Activated CD8-positive, alpha-beta memory T cell treated with anti-CD3 and anti-CD28 coated beads for 36 hours (primary cell): ENCODE measurements at regions not wholly inside any gene's neighbourhood (a gene's known extent, or its start where the extent isn't known, plus 50 kb on each side); places are given as distances from the start of the nearest gene placed in this dataset.
"Not testable (repeated sequence)": the region's sequence is repeated elsewhere in the genome, so short reads cannot be mapped to it uniquely, and the experiment has no call there.

ENCODE experiments used
- CTCF ChIA-PET: fragments of 350-600 bp; sonication (Branson Sonifier 250); formaldehyde crosslinking; loops from one replicate; lab custom pipeline; 2021; ENCODE audit warnings: antibody characterized with exemption; lab: Charles Lee
- POLR2A ChIA-PET: fragments of 350-600 bp; sonication (Branson Sonifier 250); formaldehyde crosslinking; loops from one replicate; lab custom pipeline; 2021; ENCODE audit warnings: antibody characterized with exemption; lab: Charles Lee

GRCh38 chr3:43818229-43818628 is 127.5 kb downstream of the ABHD5 start:
- ChIA-PET CTCF (no interaction called here), POLR2A (no interaction called here)

DNA sequence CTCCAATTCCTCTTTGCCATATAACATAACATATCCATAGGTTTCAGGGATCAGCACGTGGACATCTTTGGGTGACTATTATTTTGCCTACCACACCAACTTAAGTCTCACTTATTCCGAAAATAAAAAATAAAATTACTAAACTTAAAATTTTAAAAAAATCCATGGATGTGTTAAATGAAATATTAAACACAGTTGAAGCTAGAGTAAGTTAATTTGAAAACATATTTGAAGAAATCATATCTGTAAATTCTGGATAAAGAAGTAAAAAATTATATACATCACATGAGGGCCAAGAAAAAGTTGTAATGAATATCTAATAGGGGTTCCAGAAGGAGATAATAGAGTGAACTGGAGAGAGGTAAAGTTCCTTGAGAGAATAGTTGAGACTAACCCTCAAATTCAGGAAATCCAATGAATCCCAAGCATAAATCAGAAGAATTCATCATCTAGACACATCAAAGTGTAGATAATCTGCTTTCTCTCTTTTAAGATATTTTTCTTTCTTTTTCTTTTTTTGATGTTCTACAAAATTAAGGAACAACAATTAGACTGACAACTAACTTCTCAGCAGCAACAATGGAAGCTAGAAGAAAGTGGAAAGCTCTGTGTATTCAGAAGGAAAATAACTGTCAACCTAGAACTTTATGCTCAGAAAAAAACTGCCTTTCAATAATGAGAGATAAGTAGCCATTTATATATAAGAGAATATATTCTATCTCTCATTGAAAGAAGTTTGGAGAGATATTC is 147.4 kb downstream of the ABHD5 start:
- POLR2A ChIA-PET = no interaction called here
- CTCF ChIA-PET = no interaction called here

- POLR2A ChIA-PET = no interaction called here
- CTCF ChIA-PET = no interaction called here
Measured at GRCh38 chr3:43838877-43839276, 148.1 kb downstream of the ABHD5 start.

- CTCF ChIA-PET = no interaction called here
- POLR2A ChIA-PET = no interaction called here
Measured at GRCh38 chr3:43843386-43843785, 152.6 kb downstream of the ABHD5 start.

DNA sequence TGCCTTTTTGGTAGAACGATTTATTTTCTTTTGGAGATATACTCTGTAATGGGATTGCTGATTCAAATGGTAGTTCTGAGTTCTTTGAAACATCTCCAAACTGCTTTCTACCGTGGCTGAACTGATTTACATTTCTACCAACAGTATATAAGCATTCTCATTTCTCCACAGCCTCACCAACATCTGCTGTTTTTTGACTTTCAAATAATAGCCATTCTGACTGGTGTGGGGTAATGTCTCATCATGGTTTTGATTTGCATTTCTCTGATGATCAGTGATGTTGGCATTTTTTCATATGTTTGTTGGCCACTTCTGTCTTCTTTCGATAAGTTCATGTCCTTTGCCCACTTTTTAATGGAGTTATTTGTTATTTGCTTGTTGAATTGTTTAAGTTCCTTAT is 154.0 kb downstream of the ABHD5 start:
- POLR2A ChIA-PET = no interaction called here

GRCh38 chr3:43845553-43845952 is 154.8 kb downstream of the ABHD5 start:
- POLR2A ChIA-PET, CTCF ChIA-PET: not testable (repeated sequence)

More for the DNA sequence above, 154.0 kb downstream of the ABHD5 start:
- CTCF ChIA-PET = no interaction called here

GRCh38 chr3:43852066-43852465 is 161.3 kb downstream of the ABHD5 start:
- POLR2A ChIA-PET = no interaction called here
- CTCF ChIA-PET = no interaction called here

GRCh38 chr3:43854283-43854682 is 163.5 kb downstream of the ABHD5 start:
- ChIA-PET POLR2A (no interaction called here), CTCF (no interaction called here)

DNA sequence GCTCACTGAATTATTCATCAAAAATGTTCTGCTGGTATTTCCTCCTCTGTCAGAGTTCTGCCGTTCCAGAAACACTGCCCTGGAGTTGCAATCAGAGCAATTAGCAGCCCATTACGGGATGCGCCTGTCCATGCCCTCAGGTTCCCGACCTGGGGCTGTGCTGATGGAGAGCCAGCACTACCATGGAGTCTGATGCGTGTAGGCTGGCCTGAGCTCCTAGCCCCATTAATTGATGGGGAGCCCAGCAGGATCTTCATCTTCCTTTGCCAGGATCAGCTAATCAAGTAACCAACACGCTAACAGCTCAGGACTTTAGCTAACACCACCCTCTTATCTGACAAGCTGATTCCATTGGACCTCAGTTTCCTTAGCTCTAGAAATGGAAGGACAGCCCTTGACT is 164.2 kb downstream of the ABHD5 start:
- POLR2A ChIA-PET = no interaction called here

DNA sequence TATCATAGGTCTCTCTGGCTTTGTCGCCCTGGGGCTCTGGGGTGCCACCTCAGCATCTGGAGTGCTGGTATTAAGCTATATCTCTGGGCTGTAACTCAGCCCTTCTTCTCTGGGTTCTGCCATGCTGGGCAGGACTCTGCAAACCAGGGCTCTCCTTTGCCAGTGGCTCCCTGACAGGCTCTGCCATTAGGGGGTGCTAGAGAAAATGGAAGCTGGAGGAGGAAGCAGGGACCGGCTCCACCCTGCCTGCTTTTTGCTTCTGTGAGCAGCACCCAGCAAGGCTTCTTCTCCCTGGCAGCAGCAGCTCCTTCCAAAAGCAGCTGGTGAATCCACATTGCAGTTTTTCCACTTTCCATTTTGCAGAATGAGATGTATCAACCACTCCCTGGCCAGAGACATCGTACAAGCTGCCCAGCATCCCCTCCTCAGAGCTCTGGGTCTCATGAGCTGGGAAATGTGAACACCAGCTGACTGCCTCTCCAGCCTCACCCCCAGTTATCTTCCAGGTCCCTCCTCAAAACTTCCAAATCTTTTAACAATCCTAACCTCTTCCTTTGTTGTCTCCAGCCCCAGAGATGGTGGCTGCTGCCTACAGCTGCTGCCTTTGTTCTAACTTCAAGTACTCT is 165.0 kb downstream of the ABHD5 start:
- ChIA-PET CTCF (interaction anchor here (0.6 to 1.1 kb wide), 2 partner anchors 9 to 1732 kb away, joined by 3 to 4 read pairs; no protein-coding TSS in a partner anchor), POLR2A (no interaction called here)

More for the DNA sequence above, 164.2 kb downstream of the ABHD5 start:
- CTCF ChIA-PET = interaction anchor here (1.1 kb wide), 1 partner anchor 8 kb away, joined by 4 read pairs; no protein-coding TSS in a partner anchor

DNA sequence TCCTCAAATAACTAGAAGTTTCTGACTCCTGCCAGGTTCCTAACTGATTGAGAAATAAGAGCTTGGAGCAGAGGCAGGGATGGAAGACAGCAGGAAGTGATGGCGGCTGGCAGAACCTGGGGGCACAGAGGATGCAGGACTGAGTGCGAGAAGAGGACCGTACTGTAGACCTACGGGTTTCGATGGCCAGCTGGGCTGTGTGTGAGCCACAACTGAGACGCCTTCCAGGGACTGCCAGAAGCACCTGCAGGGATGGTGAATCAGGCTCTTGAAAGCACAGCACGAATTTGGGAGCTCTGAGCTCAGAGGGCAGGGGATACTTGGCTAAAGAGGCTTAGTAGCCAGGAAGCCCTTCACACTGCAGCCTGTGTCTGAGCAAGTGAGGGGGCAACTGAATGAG is 165.6 kb downstream of the ABHD5 start:
- POLR2A ChIA-PET = no interaction called here
- CTCF ChIA-PET = interaction anchor here (0.6 to 1.1 kb wide), 2 partner anchors 10 to 1732 kb away, joined by 3 to 4 read pairs; no protein-coding TSS in a partner anchor

GRCh38 chr3:43856761-43857160 is 166.0 kb downstream of the ABHD5 start:
- CTCF ChIA-PET = no interaction called here
- POLR2A ChIA-PET = no interaction called here

DNA sequence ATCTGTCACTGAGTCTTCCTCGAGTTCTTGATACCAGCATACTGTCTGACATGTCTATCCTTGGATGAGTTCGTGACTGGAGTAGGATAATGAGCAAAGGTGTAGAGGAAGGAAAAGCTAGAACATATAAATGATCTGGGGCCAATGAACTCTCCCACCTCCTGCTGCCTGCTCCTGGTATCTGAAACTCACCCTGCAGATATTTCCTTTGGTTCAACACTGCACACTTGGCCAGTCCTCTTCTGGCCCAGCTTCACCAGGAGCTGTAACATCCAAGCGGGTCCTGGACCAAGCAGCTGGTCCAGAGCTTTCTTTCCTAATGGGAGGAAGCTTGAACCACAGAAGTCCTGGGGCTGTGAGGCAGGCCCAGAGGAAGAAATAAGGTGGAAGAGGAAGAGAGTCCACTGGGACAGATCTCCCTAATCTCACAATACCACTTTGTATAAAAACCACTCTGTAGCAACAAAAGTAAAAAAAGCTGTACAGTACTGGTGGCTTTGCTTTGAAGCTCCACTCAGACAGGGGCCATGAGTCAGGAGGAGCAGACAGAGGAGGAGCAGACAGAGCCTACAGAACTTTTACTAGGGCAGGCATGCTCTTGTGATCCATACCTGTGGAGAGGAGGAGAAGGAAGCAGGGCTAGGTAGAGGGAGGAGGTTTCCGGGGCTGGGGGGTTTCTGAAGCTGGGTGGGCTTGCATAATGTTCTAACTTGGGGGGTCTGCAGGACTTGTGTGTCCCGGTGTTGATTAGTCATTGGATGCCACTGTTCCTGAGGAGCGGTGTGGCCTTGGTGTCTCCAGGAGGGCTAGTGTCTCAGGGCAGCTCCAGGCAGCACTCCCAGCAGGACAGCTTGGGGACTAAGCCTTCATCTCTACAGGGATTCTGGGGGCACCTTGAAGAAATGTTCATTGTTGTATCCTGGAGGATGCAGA is 166.9 kb downstream of the ABHD5 start:
- POLR2A ChIA-PET = no interaction called here
- CTCF ChIA-PET = no interaction called here

DNA sequence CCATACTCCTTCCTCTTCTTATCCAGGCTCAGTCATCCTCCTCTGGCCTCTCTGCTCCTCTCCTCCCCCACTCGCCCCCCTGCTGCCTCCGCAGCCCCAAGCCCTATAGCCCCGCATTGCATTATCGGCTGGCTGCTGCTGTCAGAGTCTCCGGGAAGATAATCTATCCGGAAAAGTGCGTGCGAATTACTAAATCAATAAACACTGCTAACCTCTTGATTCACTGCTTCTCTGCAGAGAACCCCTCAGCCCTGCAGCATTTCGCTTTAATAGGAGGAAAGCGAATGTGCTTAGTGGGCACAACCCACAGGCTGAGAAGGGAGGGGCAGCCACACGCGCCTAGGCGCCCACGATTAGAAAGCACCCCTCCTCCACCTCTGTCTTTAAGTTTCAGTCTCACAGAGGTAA is 167.6 kb downstream of the ABHD5 start:
- CTCF ChIA-PET = interaction anchor here (0.9 kb wide), 1 partner anchor 23 kb away, joined by 3 read pairs; no protein-coding TSS in a partner anchor

GRCh38 chr3:43859766-43860165 is 169.0 kb downstream of the ABHD5 start:
- ChIA-PET POLR2A (no interaction called here), CTCF (no interaction called here)

More for the DNA sequence above, 167.6 kb downstream of the ABHD5 start:
- POLR2A ChIA-PET = no interaction called here

- CTCF ChIA-PET = no interaction called here
- POLR2A ChIA-PET = no interaction called here
Measured at GRCh38 chr3:43861635-43862034, 170.9 kb downstream of the ABHD5 start.

DNA sequence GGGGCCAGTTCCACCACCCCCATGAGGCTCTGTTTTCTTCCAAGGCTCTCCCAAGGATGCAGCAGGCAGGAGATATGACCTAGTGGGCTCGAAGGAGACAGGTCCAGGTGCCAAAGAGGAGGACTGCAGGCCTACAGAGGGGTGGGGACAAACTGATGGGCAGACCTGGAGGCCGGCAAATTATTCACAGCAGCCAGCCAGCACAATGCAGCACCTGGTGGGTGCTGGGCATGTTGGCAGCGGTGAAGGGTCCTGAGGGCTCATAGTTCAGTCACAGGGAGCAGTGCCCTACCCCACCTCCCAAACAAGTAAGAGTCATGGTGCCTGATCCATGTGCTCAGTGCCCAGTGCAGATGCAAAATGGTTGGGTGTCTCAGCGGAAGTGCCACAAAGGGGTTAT is 171.7 kb downstream of the ABHD5 start:
- CTCF ChIA-PET = no interaction called here

DNA sequence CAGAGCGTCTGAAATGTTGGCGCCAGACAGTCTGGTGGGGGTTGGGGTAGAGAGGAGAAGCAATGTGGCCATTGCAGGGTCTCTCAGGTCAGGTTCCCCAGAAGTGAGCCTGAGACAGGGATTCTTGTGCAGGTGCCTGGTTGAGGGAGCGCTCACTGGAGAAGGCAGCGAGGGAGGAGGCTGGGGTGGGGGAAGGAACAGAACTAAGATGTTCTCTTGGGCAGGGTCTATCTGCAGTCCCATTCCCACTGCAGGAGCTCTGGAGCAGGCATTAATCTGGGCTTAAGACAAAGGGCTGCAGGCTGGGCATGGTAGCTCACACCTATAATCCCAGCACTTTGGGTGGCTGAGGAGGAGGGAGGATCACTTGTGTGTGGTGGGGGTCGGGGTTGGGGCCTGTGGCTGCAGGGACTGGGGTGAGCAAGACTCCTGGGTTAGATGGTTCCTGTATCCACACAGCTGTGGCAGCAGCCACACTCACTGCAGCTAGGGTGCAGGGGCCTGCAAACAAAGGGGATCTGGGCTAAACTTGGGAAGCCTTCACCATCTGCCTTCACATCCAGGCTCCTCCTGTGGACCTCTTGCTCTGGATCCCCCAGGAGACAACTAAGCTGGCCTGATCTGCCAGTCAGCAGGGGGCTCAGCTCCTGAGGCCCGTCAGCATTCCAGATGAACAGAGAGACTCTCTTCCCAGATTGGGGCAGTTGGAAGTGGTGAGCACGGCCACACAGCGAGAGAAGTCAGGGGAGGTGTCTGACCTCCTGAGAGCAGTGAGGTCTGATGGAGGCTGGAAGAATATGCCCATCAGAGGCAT is 172.5 kb downstream of the ABHD5 start:
- ChIA-PET CTCF (no interaction called here), POLR2A (no interaction called here)

More for the DNA sequence above, 171.7 kb downstream of the ABHD5 start:
- POLR2A ChIA-PET = no interaction called here
